COLO668 (cell line): ENCODE measurements at regions not wholly inside any gene's neighbourhood (a gene's known extent, or its start where the extent isn't known, plus 50 kb on each side); places are given as distances from the start of the nearest gene placed in this dataset.
"Not testable (repeated sequence)": the region's sequence is repeated elsewhere in the genome, so short reads cannot be mapped to it uniquely, and the experiment has no call there.

Experiments used
- DNase-seq: peaks from one replicate; lab custom pipeline; 2025; ENCODE audit not compliant: unreplicated experiment; lab: John Stamatoyannopoulos, UW

GRCh38 chr3:165946360-165946759 lies 109.1 kb upstream of the BCHE start:
- DNase-seq, result no peak

GRCh38 chr3:165938986-165939540 lies 101.8 kb upstream of the BCHE start:
- DNase-seq, result no peak

GRCh38 chr3:165936081-165936480 lies 98.9 kb upstream of the BCHE start:
- not testable (repeated sequence) for DNase-seq

GRCh38 chr3:165924301-165924791 lies 87.1 kb upstream of the BCHE start:
- not testable (repeated sequence) for DNase-seq

- DNase-seq, result no peak
These were observed 83.8 kb upstream of the BCHE start for GRCh38 chr3:165920984-165921383.

GRCh38 chr3:165919284-165919683 lies 82.1 kb upstream of the BCHE start:
- no peak for DNase-seq

GRCh38 chr3:165918657-165918979 lies 81.4 kb upstream of the BCHE start:
- no peak for DNase-seq

- DNase-seq, result not testable (repeated sequence)
These were observed 80.9 kb upstream of the BCHE start for GRCh38 chr3:165917938-165918656.

GRCh38 chr3:165915104-165915503 lies 77.9 kb upstream of the BCHE start:
- DNase-seq, result not testable (repeated sequence)

GRCh38 chr3:165903885-165904630 lies 66.8 kb upstream of the BCHE start:
- no peak for DNase-seq

GRCh38 chr3:165899066-165899465 lies 61.8 kb upstream of the BCHE start:
- DNase-seq, result no peak

- no peak for DNase-seq
These were observed 59.9 kb upstream of the BCHE start for GRCh38 chr3:165897137-165897536.

- peak; percentile 14 for DNase-seq
These were observed 58.7 kb upstream of the BCHE start for GRCh38 chr3:165895919-165896318.

GRCh38 chr3:165892565-165892964 lies 55.3 kb upstream of the BCHE start:
- no peak for DNase-seq
